ENCODE measurements at regions not wholly inside any gene's neighbourhood (a gene's known extent, or its start where the extent isn't known, plus 50 kb on each side); places are given as distances from the start of the nearest gene placed in this dataset.

DNA sequence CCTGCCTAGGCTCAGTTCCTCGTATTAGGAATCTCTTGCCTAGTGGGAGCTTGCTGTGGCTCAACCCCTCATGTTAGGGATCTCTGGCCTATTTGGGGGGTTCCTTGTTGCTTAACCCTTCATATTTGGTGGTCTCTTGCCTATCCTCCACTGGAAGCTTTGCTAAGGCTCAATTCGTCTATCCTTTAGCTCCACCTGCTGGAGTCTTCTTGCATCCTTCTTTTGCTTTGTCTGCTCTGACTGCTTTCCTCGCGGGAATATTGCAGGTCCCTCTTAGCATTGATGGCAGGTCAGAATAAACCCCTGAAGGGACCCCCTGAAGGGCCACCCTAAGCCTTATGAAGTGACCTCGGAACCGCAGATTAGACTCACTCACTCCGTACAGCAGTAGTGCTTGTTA, 203.0 kb upstream of the TBX18 start:
- TF ChIP-seq, protein P1, sequence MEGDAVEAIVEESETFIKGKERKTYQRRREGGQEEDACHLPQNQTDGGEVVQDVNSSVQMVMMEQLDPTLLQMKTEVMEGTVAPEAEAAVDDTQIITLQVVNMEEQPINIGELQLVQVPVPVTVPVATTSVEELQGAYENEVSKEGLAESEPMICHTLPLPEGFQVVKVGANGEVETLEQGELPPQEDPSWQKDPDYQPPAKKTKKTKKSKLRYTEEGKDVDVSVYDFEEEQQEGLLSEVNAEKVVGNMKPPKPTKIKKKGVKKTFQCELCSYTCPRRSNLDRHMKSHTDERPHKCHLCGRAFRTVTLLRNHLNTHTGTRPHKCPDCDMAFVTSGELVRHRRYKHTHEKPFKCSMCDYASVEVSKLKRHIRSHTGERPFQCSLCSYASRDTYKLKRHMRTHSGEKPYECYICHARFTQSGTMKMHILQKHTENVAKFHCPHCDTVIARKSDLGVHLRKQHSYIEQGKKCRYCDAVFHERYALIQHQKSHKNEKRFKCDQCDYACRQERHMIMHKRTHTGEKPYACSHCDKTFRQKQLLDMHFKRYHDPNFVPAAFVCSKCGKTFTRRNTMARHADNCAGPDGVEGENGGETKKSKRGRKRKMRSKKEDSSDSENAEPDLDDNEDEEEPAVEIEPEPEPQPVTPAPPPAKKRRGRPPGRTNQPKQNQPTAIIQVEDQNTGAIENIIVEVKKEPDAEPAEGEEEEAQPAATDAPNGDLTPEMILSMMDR (IDR thresholded peaks at IDR 0.05), result no peak
- TF ChIP-seq EP300 (IDR thresholded peaks at IDR 0.05) (no peak), POLR2A (IDR thresholded peaks at IDR 0.05) (no peak)

Data from sigmoid colon (tissue), 4 donors.